HUES6 (cell line): ENCODE measurements at regions not wholly inside any gene's neighbourhood (a gene's known extent, or its start where the extent isn't known, plus 50 kb on each side); places are given as distances from the start of the nearest gene placed in this dataset.

Experiments
- H3K27ac ChIP-seq: 2 replicates; pipeline ENCODE4 v1.7.0; 2013; ENCODE audit warnings: low read depth, mild to moderate bottlenecking, low read length, inconsistent platforms
- H3K27me3 ChIP-seq: 2 replicates; pipeline ENCODE4 v1.6.1; 2013; ENCODE audit warnings: low read length; ENCODE audit not compliant: control insufficient read depth, insufficient read depth
- H3K36me3 ChIP-seq: 2 replicates; pipeline ENCODE4 v1.6.1; 2013; ENCODE audit warnings: low read length; ENCODE audit not compliant: control insufficient read depth, insufficient read depth
- H3K4me1 ChIP-seq: 2 replicates; pipeline ENCODE4 v1.6.1; 2013; ENCODE audit warnings: low read length; ENCODE audit not compliant: control insufficient read depth, insufficient read depth
- H3K4me3 ChIP-seq: 2 replicates; pipeline ENCODE4 v1.5.1; 2013; ENCODE audit warnings: low read depth, low read length
- H3K9ac ChIP-seq: one replicate; pipeline ENCODE4 v1.6.1; 2013; ENCODE audit warnings: mild to moderate bottlenecking, low read length
- H3K9me3 ChIP-seq: 2 replicates; pipeline ENCODE4 v1.6.1; 2013; ENCODE audit warnings: low read depth, low read length; ENCODE audit not compliant: control insufficient read depth, insufficient read depth

DNA sequence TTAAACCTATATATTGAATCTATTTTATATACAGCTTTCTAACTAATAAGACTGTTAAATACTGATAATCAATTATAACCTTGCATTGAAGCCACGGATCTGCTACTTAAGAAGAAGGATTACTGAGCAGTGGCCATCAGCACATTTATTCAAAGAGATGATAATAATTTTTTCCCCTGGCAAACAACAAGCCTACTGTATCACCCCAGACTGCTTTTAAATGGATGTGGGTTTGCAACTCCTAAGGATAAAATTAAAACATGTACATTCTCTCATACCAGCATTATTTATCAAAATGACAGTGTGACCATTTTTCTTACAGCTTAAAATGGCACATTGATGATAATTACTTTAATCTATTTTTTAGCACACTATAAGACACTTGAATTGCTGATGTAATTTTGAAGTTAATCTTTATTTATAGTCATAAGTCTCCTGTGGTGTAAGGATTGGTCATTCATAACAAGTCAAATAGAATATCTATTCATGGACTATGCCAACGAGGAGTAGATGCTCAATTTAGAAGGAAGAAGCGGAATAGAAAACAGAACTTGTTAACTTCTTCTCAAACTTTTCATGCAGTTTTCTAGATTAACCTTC lies 517.7 kb downstream of the METTL4 start:
- Histone ChIP-seq H3K4me1 (peaks cover 10% of the 10 kb centered on the region), H3K27me3 (no peaks in the 10 kb centered on the region), H3K36me3 (no peaks in the 10 kb centered on the region), H3K27ac (no peak overlapping the region), H3K4me3 (no peak overlapping the region), H3K9me3 (no peaks in the 10 kb centered on the region), H3K9ac (no peak overlapping the region)

DNA sequence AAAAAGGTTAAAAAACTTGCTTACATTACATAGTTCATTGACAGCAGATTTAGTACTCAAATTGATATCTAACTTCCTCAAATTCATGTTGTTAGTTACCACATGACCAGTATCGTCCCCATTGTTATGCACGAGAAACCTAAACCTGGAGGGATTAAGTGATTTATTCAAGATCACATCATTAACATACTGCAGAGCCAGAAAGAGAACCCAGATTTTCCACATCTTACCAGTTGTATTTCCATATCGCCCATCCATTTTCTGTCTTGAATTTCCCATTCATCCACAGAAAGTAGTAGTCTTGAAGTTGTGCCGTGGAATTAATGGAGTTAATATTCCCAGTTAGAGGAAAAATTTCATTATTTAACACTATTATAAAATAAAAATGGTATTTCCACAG lies 512.0 kb downstream of the METTL4 start:
- Histone ChIP-seq H3K27ac (no peak overlapping the region), H3K9me3 (peaks cover 5% of the 10 kb centered on the region; the same call in 1 of the 2 replicates), H3K36me3 (no peaks in the 10 kb centered on the region), H3K4me3 (no peak overlapping the region), H3K27me3 (no peaks in the 10 kb centered on the region), H3K9ac (no peak overlapping the region), H3K4me1 (peaks cover 10% of the 10 kb centered on the region)

DNA sequence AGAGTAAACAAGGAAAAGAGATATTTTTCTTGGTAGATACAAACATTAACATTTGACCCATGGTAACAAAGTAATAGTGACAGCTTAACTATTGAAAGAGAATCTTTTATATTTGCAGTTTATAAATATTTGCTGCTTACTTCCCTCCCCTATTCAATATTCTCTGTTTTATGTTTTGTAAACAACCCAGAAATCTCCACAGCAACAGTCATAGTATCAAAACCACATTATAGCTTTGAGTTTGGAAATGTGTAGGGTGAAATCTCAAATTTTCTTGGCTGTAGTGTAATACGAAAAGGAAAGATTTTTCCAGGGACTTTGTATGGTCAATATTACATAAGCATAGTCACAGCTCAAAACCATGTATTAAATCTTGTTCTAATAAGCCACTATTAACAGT lies 511.2 kb downstream of the METTL4 start:
- no peaks in the 10 kb centered on the region for H3K36me3 ChIP-seq
- peaks cover 10% of the 10 kb centered on the region for H3K4me1 ChIP-seq
- H3K27ac ChIP-seq, result no peak overlapping the region
- no peak overlapping the region for H3K4me3 ChIP-seq
- no peaks in the 10 kb centered on the region for H3K27me3 ChIP-seq
- H3K9ac ChIP-seq, result no peak overlapping the region
- H3K9me3 ChIP-seq, result peaks cover 5% of the 10 kb centered on the region; the same call in 1 of the 2 replicates

DNA sequence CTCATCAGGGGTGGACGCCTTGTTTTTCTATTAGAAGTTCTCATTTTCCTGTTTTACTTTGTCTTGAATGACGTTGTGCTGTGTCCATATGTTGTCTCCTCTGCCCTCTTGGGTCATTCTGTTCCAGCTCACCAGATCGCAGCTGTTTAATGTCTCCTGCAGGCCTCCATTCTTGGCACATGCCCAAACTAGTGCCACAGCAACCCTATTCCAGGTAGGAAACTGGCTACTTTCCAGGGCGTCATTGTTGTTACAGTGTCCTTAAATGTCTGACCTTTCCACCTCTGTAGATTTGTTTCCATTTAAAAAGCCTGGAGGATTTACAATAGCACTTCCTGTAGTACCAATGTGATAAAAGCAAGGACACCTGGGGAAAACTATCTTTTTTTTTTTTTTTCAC lies 500.7 kb downstream of the METTL4 start:
- no peak overlapping the region for H3K9ac ChIP-seq
- H3K27ac ChIP-seq, result no peak overlapping the region
- H3K4me3 ChIP-seq, result no peak overlapping the region
- H3K9me3 ChIP-seq, result no peaks in the 10 kb centered on the region
- H3K4me1 ChIP-seq, result peaks cover 4% of the 10 kb centered on the region; the same call in 1 of the 2 replicates
- H3K27me3 ChIP-seq, result no peaks in the 10 kb centered on the region
- H3K36me3 ChIP-seq, result no peaks in the 10 kb centered on the region

DNA sequence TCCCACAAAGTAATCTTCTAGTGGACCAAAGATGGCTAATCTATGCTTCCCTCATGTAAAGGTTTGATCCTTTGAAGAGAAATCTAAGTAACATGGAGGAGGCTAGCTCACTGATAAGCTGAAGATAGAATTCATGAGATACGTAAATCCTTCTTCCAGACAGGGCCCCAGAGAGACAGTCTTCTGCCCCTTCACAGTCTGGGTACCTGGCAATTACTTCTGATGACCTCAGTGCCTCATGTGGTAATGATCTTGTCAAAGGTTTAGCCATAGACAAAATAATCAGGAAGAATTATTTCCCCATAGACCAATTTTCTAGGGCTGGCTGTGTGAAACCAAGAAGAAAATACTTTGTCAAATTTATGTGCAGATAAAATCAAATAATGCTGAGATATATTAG lies 495.8 kb downstream of the METTL4 start:
- H3K4me3 ChIP-seq, result no peak overlapping the region
- H3K36me3 ChIP-seq, result no peaks in the 10 kb centered on the region
- H3K27me3 ChIP-seq, result no peaks in the 10 kb centered on the region
- no peak overlapping the region for H3K27ac ChIP-seq
- no peak overlapping the region for H3K9ac ChIP-seq
- no peaks in the 10 kb centered on the region for H3K9me3 ChIP-seq
- H3K4me1 ChIP-seq, result peaks cover 2% of the 10 kb centered on the region; the same call in 1 of the 2 replicates

DNA sequence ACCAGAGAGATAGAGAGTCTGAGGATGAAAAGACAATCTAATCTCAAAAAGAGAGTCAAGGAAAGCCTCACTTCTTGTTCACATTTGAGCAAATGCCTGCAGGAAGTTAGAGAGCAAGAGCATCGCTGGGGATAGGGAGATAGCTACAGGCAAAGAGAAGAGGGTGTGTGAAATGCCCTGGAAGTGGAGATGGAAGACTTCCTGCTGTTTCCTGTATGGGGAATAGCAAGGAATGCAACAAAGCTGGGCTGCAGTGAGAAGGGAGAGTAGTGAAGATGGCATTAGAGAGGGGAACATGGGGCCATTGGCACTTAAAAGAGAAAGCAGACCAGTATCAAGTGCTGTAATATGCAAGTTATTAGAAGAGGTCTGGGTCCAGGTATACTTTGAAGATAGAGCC lies 488.6 kb downstream of the METTL4 start:
- Histone ChIP-seq H3K27ac (no peak overlapping the region), H3K27me3 (no peaks in the 10 kb centered on the region), H3K4me3 (no peak overlapping the region), H3K36me3 (no peaks in the 10 kb centered on the region), H3K9ac (no peak overlapping the region), H3K4me1 (peaks cover 4% of the 10 kb centered on the region; the same call in 1 of the 2 replicates), H3K9me3 (no peaks in the 10 kb centered on the region)

DNA sequence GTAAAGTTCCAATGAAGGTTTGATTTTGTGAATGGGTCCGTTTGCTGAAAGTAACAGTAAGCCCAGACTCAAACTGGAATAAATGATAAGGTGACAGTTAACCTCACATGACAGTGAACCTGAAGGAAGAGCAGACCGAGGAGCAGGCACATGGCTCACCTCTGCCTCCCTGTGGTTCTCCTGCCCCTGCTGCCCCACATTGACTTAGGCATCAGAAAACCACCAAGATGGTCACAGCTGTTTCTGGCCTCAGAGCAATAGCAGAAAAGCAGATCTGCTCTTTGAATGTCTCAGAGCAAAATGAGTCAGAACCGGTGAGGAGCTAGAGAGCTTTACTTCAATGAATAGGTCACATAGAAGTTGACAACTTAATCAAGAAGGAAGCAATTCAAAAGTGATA lies 487.6 kb downstream of the METTL4 start:
- no peaks in the 10 kb centered on the region for H3K9me3 ChIP-seq
- H3K27ac ChIP-seq, result no peak overlapping the region
- H3K4me1 ChIP-seq, result peaks cover 4% of the 10 kb centered on the region; the same call in 1 of the 2 replicates
- no peaks in the 10 kb centered on the region for H3K27me3 ChIP-seq
- no peaks in the 10 kb centered on the region for H3K36me3 ChIP-seq
- H3K9ac ChIP-seq, result no peak overlapping the region
- H3K4me3 ChIP-seq, result no peak overlapping the region

DNA sequence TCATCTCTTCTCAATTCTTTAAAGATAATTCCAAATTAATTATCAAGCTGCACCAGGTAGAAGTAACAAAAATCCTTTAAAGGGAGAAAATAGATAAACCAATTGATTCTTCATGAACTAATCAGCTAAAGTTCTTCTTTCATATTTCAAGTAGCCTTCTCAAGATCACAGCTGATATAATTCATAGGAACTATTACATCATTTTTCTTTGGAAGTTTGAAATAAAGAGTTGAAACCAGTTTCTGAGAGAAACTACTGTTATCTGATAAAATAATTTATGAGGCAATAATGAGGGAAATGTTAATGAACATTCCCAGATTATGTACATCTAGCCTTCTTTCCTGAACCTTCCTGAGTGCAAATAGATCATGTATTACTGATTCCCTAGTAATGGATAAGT lies 484.9 kb downstream of the METTL4 start:
- peaks cover 7% of the 10 kb centered on the region for H3K4me1 ChIP-seq
- no peaks in the 10 kb centered on the region for H3K36me3 ChIP-seq
- no peak overlapping the region for H3K27ac ChIP-seq
- H3K27me3 ChIP-seq, result no peaks in the 10 kb centered on the region
- no peak overlapping the region for H3K9ac ChIP-seq
- no peak overlapping the region for H3K4me3 ChIP-seq
- no peaks in the 10 kb centered on the region for H3K9me3 ChIP-seq

DNA sequence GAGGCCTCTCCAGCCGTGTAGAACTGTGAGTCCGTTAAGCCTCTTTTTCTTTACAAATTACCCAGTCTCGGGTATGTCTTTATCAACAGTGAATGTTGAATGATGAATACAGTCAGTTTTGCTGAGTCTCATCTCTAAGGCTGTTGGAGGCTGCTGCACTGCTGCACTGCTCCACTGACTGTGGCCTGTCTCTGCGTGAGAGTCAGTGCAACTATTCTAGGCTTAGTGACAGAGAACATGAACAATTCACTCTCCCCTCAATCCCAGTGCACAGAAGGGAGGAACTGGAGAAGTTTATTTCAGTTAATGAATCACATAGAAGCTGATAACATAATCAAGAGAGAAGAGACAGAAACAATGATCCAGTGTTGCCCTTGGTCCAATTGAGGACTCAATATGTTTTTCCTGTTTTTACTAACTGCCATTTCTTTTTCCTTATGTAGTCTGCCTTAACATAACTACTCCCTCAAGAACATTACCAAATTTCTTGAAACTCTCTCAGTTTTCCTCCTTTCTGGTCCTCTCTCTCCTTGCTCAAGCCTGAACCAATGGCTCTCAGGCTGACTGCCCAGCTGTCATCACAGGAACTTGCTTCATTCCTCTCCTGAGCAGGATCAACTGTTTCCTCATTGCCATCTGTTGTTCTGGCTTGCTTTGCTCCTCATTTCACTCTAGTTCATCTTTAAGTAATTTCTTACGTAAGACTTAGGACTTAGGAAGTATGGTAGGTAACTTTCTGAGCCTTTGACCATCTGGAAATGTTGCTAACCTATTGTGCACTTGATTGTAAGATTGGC lies 483.2 kb downstream of the METTL4 start:
- Histone ChIP-seq H3K27me3 (no peaks in the 10 kb centered on the region), H3K9me3 (no peaks in the 10 kb centered on the region), H3K36me3 (no peaks in the 10 kb centered on the region), H3K4me3 (no peak overlapping the region), H3K27ac (no peak overlapping the region), H3K4me1 (peaks cover 10% of the 10 kb centered on the region), H3K9ac (no peak overlapping the region)

DNA sequence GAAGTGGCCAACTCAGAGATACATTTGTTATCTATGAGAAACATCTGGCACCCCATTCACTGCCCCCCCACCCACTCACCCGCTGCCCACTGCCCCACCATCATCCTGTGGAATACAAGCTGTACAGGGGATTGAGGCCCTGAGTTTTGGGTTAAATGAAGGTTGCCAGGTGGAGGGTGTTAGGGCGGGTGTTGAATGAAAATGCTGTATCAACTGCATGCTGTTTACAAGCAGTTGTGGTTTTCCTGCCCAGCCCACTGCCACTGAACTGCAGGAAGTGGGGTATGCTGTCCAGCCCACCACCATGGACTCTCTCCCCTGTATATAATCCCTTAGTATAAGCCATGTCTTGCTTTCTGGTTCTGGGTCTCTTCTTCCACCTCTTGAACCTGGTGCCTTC lies 481.9 kb downstream of the METTL4 start:
- H3K27ac ChIP-seq, result no peak overlapping the region
- no peaks in the 10 kb centered on the region for H3K27me3 ChIP-seq
- H3K4me3 ChIP-seq, result no peak overlapping the region
- no peaks in the 10 kb centered on the region for H3K9me3 ChIP-seq
- no peak overlapping the region for H3K9ac ChIP-seq
- H3K36me3 ChIP-seq, result no peaks in the 10 kb centered on the region
- H3K4me1 ChIP-seq, result peaks cover 10% of the 10 kb centered on the region

DNA sequence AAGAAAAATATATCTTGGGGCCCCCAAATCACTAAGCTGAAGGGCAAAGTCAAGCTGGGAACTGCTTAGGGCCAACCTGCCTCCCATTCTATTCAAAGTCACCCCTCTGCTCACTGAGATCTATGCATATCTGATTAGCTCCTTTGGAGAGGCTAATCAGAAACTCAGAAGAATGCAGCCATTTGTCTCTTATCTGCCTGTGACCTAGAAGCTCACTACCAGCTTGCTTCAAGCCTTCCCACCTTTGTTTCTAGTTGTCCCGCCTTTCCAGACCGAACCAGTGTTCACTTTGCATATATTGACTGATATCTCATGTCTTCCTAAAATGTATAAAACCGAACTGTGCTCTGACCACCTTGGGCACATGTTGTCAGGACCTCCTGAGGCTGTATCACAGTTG lies 479.4 kb downstream of the METTL4 start:
- H3K27me3 ChIP-seq, result no peaks in the 10 kb centered on the region
- no peaks in the 10 kb centered on the region for H3K36me3 ChIP-seq
- H3K4me3 ChIP-seq, result no peak overlapping the region
- H3K4me1 ChIP-seq, result peaks cover 13% of the 10 kb centered on the region
- H3K9ac ChIP-seq, result no peak overlapping the region
- H3K27ac ChIP-seq, result no peak overlapping the region
- no peaks in the 10 kb centered on the region for H3K9me3 ChIP-seq
